HEK293 (cell line): ENCODE measurements at regions not wholly inside any gene's neighbourhood (a gene's known extent, or its start where the extent isn't known, plus 50 kb on each side); places are given as distances from the start of the nearest gene placed in this dataset.

Experiments
- CTCF ChIA-PET: fragments of 350-600 bp; formaldehyde crosslinking; extraction: SDS; loops from one replicate; lab custom pipeline; 2021; ENCODE audit warnings: antibody characterized with exemption; lab: Yijun Ruan, JAX
- POLR2A ChIA-PET: fragments of 300-600 bp; formaldehyde crosslinking; extraction: SDS; loops from one replicate; lab custom pipeline; 2020; ENCODE audit warnings: antibody characterized with exemption, inconsistent platforms; lab: Yijun Ruan, JAX
- H3K27ac ChIP-seq: fragments of 200-500 bp; sonication (Bioruptor generic); 2 replicates; pipeline ENCODE4 v1.5.1; 2014; ENCODE audit warnings: low read depth, low read length, control low read depth, inconsistent platforms; ENCODE audit errors: extremely low read depth
- H3K36me3 ChIP-seq, 2 experiments: fragments of 200-500 bp in 1 of 2; sonication (Bioruptor generic) in 1 of 2; 1 replicate in 1 of 2; 2 replicates in 1 of 2; pipeline ENCODE4 v1.5.1; 2014 to 2017; ENCODE audit warnings: inconsistent platforms in 2 of 2, low read length in 2 of 2; ENCODE audit not compliant: control insufficient read depth in 2 of 2, insufficient read depth in 1 of 2
- H3K4me1 ChIP-seq: fragments of 200-500 bp; sonication (Bioruptor generic); 2 replicates; pipeline ENCODE4 v1.5.1; 2014; ENCODE audit warnings: mild to moderate bottlenecking, low read length, inconsistent platforms; ENCODE audit not compliant: control insufficient read depth, insufficient read depth
- H3K4me3 ChIP-seq: 2 replicates; pipeline ENCODE4 v1.5.1; 2011; ENCODE audit warnings: low read depth, mild to moderate bottlenecking, control low read depth, low read length, moderate library complexity
- H3K9me3 ChIP-seq: fragments of 200-500 bp; sonication (Bioruptor generic); 2 replicates; pipeline ENCODE4 v1.5.1; 2014; ENCODE audit warnings: low read depth, low read length, inconsistent platforms; ENCODE audit not compliant: control insufficient read depth, insufficient read depth
- IKZF3 ChIP-seq: fragments of 450-650 bp; IDR thresholded peaks from 2 replicates; pipeline ENCODE4 v1.5.0; 2018; ENCODE audit warnings: missing biosample characterization, mild to moderate bottlenecking, missing genetic modification characterization, moderate library complexity
- MZF1 ChIP-seq: fragments of 450-650 bp; formaldehyde crosslinking; IDR thresholded peaks from 2 replicates; pipeline ENCODE4 v1.5.1; 2017; ENCODE audit warnings: missing biosample characterization, missing genetic modification characterization, borderline replicate concordance
- ZBTB20 ChIP-seq: fragments of 450-650 bp; formaldehyde crosslinking; IDR thresholded peaks from 2 replicates; pipeline ENCODE4 v1.5.1; 2016; ENCODE audit warnings: missing biosample characterization, missing genetic modification characterization
- ZBTB6 ChIP-seq: fragments of 450-650 bp; formaldehyde crosslinking; IDR thresholded peaks from 2 replicates; pipeline ENCODE4 v1.5.1; 2017; ENCODE audit warnings: missing biosample characterization, missing genetic modification characterization
- ZNF138 ChIP-seq: fragments of 450-650 bp; formaldehyde crosslinking; IDR thresholded peaks from 2 replicates; pipeline ENCODE4 v1.5.1; 2016; ENCODE audit warnings: missing biosample characterization, missing genetic modification characterization, borderline replicate concordance
- ZNF169 ChIP-seq: fragments of 450-650 bp; formaldehyde crosslinking; IDR thresholded peaks from 2 replicates; pipeline ENCODE4 v1.5.1; 2016; ENCODE audit warnings: missing biosample characterization, missing genetic modification characterization
- ZNF19 ChIP-seq: fragments of 450-650 bp; formaldehyde crosslinking; IDR thresholded peaks from 2 replicates; pipeline ENCODE4; 2016; ENCODE audit warnings: missing biosample characterization, missing genetic modification characterization, low read depth
- ZNF266 ChIP-seq: fragments of 450-650 bp; formaldehyde crosslinking; IDR thresholded peaks from 2 replicates; pipeline ENCODE4 v1.5.1; 2016; ENCODE audit warnings: missing biosample characterization, missing genetic modification characterization, low read depth
- ZNF274 ChIP-seq, 2 experiments: fragments of 200-500 bp in 1 of 2; fragments of 450-650 bp in 1 of 2; sonication (Bioruptor generic) in 1 of 2; formaldehyde crosslinking in 1 of 2; IDR thresholded peaks; 2 replicates each; pipeline versions ENCODE4 v1.5.1 to v1.6.1; 2014 to 2016; ENCODE audit warnings: borderline replicate concordance in 1 of 2, inconsistent platforms in 1 of 2, low read length in 1 of 2, missing biosample characterization in 1 of 2, missing genetic modification characterization in 1 of 2
- ZNF292 ChIP-seq: fragments of 450-650 bp; formaldehyde crosslinking; IDR thresholded peaks from 2 replicates; pipeline ENCODE4 v1.5.1; 2016; ENCODE audit warnings: low read depth, missing biosample characterization, missing genetic modification characterization, borderline replicate concordance
- ZNF391 ChIP-seq: fragments of 450-650 bp; formaldehyde crosslinking; IDR thresholded peaks from 2 replicates; pipeline ENCODE4 v1.5.1; 2016; ENCODE audit warnings: low read depth, missing biosample characterization, missing genetic modification characterization, borderline replicate concordance
- ZNF394 ChIP-seq: fragments of 450-650 bp; formaldehyde crosslinking; IDR thresholded peaks from 2 replicates; pipeline ENCODE4 v1.5.1; 2016; ENCODE audit warnings: missing biosample characterization, missing genetic modification characterization, mild to moderate bottlenecking, moderate library complexity, borderline replicate concordance
- ZNF530 ChIP-seq: fragments of 450-650 bp; formaldehyde crosslinking; IDR thresholded peaks from 2 replicates; pipeline ENCODE4 v1.5.1; 2016; ENCODE audit warnings: low read depth, missing biosample characterization, missing genetic modification characterization
- ZNF544 ChIP-seq: fragments of 450-650 bp; formaldehyde crosslinking; IDR thresholded peaks from 2 replicates; pipeline ENCODE4 v1.5.0; 2017; ENCODE audit warnings: missing biosample characterization, missing genetic modification characterization
- ZNF624 ChIP-seq: fragments of 450-650 bp; formaldehyde crosslinking; IDR thresholded peaks from 2 replicates; pipeline ENCODE4 v1.5.1; 2017; ENCODE audit warnings: missing biosample characterization, missing genetic modification characterization
- TF ChIP-seq, protein P1 (sequence below): fragments of 450-650 bp; formaldehyde crosslinking; IDR thresholded peaks from 2 replicates; pipeline ENCODE4 v1.5.1; 2017; ENCODE audit warnings: missing biosample characterization, missing genetic modification characterization
- TF ChIP-seq, protein P2 (sequence below): fragments of 450-650 bp; formaldehyde crosslinking; IDR thresholded peaks from 2 replicates; pipeline ENCODE4 v1.5.1; 2016; ENCODE audit warnings: missing biosample characterization, missing genetic modification characterization, low read depth
- TF ChIP-seq, protein P3 (sequence below): fragments of 450-650 bp; formaldehyde crosslinking; IDR thresholded peaks from 2 replicates; pipeline ENCODE4 v1.5.1; 2016; ENCODE audit warnings: missing biosample characterization, missing genetic modification characterization
- TF ChIP-seq, protein P4 (sequence below): fragments of 450-650 bp; formaldehyde crosslinking; optimal IDR thresholded peaks from 2 replicates; pipeline ENCODE3; 2016; ENCODE audit warnings: missing biosample characterization, mild to moderate bottlenecking, missing genetic modification characterization
- TF ChIP-seq, protein P5 (sequence below): fragments of 450-650 bp; formaldehyde crosslinking; IDR thresholded peaks from 2 replicates; pipeline ENCODE4 v1.5.1; 2017; ENCODE audit warnings: missing biosample characterization, missing genetic modification characterization

- H3K36me3 ChIP-seq = no peaks in the 10 kb centered on the region
- H3K27ac ChIP-seq = no peak overlapping the region
- CTCF ChIA-PET = no interaction called here
- H3K9me3 ChIP-seq = no peaks in the 10 kb centered on the region
- no peaks in the 10 kb centered on the region for H3K4me1 ChIP-seq
- no peak overlapping the region for H3K4me3 ChIP-seq
- TF ChIP-seq, protein P1, sequence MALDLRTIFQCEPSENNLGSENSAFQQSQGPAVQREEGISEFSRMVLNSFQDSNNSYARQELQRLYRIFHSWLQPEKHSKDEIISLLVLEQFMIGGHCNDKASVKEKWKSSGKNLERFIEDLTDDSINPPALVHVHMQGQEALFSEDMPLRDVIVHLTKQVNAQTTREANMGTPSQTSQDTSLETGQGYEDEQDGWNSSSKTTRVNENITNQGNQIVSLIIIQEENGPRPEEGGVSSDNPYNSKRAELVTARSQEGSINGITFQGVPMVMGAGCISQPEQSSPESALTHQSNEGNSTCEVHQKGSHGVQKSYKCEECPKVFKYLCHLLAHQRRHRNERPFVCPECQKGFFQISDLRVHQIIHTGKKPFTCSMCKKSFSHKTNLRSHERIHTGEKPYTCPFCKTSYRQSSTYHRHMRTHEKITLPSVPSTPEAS (tag by site-specific recombination) = no peak
- TF ChIP-seq ZNF266 (no peak), ZNF394 (tag by site-specific recombination) (no peak), ZNF530 (tag by site-specific recombination) (no peak), ZNF544 (tag by site-specific recombination) (no peak), ZBTB6 (tag by site-specific recombination) (no peak), MZF1 (tag by site-specific recombination) (no peak), ZBTB20 (tag by site-specific recombination) (no peak), IKZF3 (tag by site-specific recombination) (no peak), ZNF138 (tag by site-specific recombination) (no peak), ZNF624 (tag by site-specific recombination) (no peak), ZNF274 (IDR thresholded peaks at IDR 0.05; ENCODE audit: low read length) (no peak), ZNF274 (tag by site-specific recombination; IDR thresholded peaks at IDR 0.05; ENCODE audit: borderline replicate concordance) (no peak), ZNF169 (no peak), ZNF292 (tag by site-specific recombination) (no peak), ZNF19 (tag by site-specific recombination) (no peak), ZNF391 (tag by site-specific recombination) (no peak)
- TF ChIP-seq, protein P2, sequence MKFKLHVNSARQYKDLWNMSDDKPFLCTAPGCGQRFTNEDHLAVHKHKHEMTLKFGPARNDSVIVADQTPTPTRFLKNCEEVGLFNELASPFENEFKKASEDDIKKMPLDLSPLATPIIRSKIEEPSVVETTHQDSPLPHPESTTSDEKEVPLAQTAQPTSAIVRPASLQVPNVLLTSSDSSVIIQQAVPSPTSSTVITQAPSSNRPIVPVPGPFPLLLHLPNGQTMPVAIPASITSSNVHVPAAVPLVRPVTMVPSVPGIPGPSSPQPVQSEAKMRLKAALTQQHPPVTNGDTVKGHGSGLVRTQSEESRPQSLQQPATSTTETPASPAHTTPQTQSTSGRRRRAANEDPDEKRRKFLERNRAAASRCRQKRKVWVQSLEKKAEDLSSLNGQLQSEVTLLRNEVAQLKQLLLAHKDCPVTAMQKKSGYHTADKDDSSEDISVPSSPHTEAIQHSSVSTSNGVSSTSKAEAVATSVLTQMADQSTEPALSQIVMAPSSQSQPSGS = no peak
- TF ChIP-seq, protein P3, sequence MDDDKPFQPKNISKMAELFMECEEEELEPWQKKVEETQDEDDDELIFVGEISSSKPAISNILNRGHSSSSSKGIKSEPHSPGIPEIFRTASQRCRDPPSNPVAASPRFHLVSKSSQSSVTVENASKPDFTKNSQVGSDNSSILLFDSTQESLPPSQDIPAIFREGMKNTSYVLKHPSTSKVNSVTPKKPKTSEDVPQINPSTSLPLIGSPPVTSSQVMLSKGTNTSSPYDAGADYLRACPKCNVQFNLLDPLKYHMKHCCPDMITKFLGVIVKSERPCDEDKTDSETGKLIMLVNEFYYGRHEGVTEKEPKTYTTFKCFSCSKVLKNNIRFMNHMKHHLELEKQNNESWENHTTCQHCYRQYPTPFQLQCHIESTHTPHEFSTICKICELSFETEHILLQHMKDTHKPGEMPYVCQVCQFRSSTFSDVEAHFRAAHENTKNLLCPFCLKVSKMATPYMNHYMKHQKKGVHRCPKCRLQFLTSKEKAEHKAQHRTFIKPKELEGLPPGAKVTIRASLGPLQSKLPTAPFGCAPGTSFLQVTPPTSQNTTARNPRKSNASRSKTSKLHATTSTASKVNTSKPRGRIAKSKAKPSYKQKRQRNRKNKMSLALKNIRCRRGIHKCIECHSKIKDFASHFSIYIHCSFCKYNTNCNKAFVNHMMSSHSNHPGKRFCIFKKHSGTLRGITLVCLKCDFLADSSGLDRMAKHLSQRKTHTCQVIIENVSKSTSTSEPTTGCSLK (tag by site-specific recombination) = no peak
- TF ChIP-seq, protein P4, sequence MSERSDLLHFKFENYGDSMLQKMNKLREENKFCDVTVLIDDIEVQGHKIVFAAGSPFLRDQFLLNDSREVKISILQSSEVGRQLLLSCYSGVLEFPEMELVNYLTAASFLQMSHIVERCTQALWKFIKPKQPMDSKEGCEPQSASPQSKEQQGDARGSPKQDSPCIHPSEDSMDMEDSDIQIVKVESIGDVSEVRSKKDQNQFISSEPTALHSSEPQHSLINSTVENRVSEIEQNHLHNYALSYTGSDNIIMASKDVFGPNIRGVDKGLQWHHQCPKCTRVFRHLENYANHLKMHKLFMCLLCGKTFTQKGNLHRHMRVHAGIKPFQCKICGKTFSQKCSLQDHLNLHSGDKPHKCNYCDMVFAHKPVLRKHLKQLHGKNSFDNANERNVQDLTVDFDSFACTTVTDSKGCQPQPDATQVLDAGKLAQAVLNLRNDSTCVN = no peak
- TF ChIP-seq, protein P5, sequence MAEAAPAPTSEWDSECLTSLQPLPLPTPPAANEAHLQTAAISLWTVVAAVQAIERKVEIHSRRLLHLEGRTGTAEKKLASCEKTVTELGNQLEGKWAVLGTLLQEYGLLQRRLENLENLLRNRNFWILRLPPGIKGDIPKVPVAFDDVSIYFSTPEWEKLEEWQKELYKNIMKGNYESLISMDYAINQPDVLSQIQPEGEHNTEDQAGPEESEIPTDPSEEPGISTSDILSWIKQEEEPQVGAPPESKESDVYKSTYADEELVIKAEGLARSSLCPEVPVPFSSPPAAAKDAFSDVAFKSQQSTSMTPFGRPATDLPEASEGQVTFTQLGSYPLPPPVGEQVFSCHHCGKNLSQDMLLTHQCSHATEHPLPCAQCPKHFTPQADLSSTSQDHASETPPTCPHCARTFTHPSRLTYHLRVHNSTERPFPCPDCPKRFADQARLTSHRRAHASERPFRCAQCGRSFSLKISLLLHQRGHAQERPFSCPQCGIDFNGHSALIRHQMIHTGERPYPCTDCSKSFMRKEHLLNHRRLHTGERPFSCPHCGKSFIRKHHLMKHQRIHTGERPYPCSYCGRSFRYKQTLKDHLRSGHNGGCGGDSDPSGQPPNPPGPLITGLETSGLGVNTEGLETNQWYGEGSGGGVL (tag by site-specific recombination) = no peak
- TF ChIP-seq, all 188 proteins: peak for 0
- POLR2A ChIA-PET = interaction anchor here (0.5 kb wide), 1 partner anchor 154 kb away, joined by 3 read pairs; no protein-coding TSS in a partner anchor
Observed at GRCh38 chr3:165346503-165346902, 150.3 kb upstream of the SLITRK3 start.
